Eye (tissue), 1 donor: ENCODE measurements at regions not wholly inside any gene's neighbourhood (a gene's known extent, or its start where the extent isn't known, plus 50 kb on each side); places are given as distances from the start of the nearest gene placed in this dataset.

ENCODE experiments used
- DNase-seq: peaks from one replicate; pipeline ENCODE4 v3.0.0-alpha.2; 2015

- no peak for DNase-seq
Measured at GRCh38 chr18:77948567-77948966, 698.9 kb downstream of the GALR1 start.

GRCh38 chr18:77949355-77949973 lies 699.8 kb downstream of the GALR1 start:
- no peak for DNase-seq

GRCh38 chr18:77959248-77959647 lies 709.6 kb downstream of the GALR1 start:
- DNase-seq = no peak

GRCh38 chr18:77960791-77961410 lies 711.3 kb downstream of the GALR1 start:
- DNase-seq = peak; percentile 12

- no peak for DNase-seq
Measured at GRCh38 chr18:77967071-77967470, 717.4 kb downstream of the GALR1 start.

GRCh38 chr18:77967791-77968190 lies 718.1 kb downstream of the GALR1 start:
- no peak for DNase-seq

GRCh38 chr18:77969972-77970371 lies 720.3 kb downstream of the GALR1 start:
- DNase-seq = no peak

- DNase-seq = peak; percentile 16
Measured at GRCh38 chr18:77970814-77971213, 721.2 kb downstream of the GALR1 start.

- DNase-seq = no peak
Measured at GRCh38 chr18:77973745-77974144, 724.1 kb downstream of the GALR1 start.

- no peak for DNase-seq
Measured at GRCh38 chr18:77974329-77974728, 724.7 kb downstream of the GALR1 start.

GRCh38 chr18:77977331-77977730 lies 727.7 kb downstream of the GALR1 start:
- no peak for DNase-seq

GRCh38 chr18:77980275-77980674 lies 730.6 kb downstream of the GALR1 start:
- DNase-seq = no peak

- no peak for DNase-seq
Measured at GRCh38 chr18:77981874-77982273, 732.2 kb downstream of the GALR1 start.

- no peak for DNase-seq
Measured at GRCh38 chr18:77983270-77983669, 733.6 kb downstream of the GALR1 start.

GRCh38 chr18:77984178-77984577 lies 734.5 kb downstream of the GALR1 start:
- DNase-seq = no peak

- DNase-seq = no peak
Measured at GRCh38 chr18:77984833-77985232, 735.2 kb downstream of the GALR1 start.

GRCh38 chr18:77985526-77986281 lies 736.1 kb downstream of the GALR1 start:
- DNase-seq = no peak

- DNase-seq = no peak
Measured at GRCh38 chr18:77990131-77990530, 740.5 kb downstream of the GALR1 start.

GRCh38 chr18:77990901-77991300 lies 741.3 kb downstream of the GALR1 start:
- DNase-seq = no peak

- no peak for DNase-seq
Measured at GRCh38 chr18:77992057-77992456, 742.4 kb downstream of the GALR1 start.

GRCh38 chr18:77993188-77993981 lies 743.7 kb downstream of the GALR1 start:
- DNase-seq = no peak

GRCh38 chr18:77995593-77995992 lies 745.9 kb downstream of the GALR1 start:
- DNase-seq = no peak

GRCh38 chr18:77996737-77997136 lies 747.1 kb downstream of the GALR1 start:
- DNase-seq = no peak
